ENCODE measurements at regions not wholly inside any gene's neighbourhood (a gene's known extent, or its start where the extent isn't known, plus 50 kb on each side); places are given as distances from the start of the nearest gene placed in this dataset.
"Not testable (repeated sequence)": the region's sequence is repeated elsewhere in the genome, so short reads cannot be mapped to it uniquely, and the experiment has no call there.

- Histone ChIP-seq H3K4me3 (ENCODE audit: low read length) (no peak overlapping the region), H3K4me1 (ENCODE audit: insufficient read depth, low read length) (peaks cover 9% of the 10 kb centered on the region), H3K9me3 (ENCODE audit: low read length) (no peaks in the 10 kb centered on the region), H3K27me3 (ENCODE audit: insufficient read depth, low read length) (no peaks in the 10 kb centered on the region), H3K36me3 (ENCODE audit: insufficient read depth, low read length) (no peaks in the 10 kb centered on the region), H2AFZ (ENCODE audit: low read depth, low read length) (no peak overlapping the region)
These were observed 480.9 kb upstream of the PAPPA start for GRCh38 chr9:115672477-115673316.

- Histone ChIP-seq H3K27me3 (ENCODE audit: insufficient read depth, low read length) (no peaks in the 10 kb centered on the region), H3K9me3 (ENCODE audit: low read length) (no peaks in the 10 kb centered on the region), H3K4me1 (ENCODE audit: insufficient read depth, low read length) (peaks cover 9% of the 10 kb centered on the region), H3K4me3 (ENCODE audit: low read length) (no peak overlapping the region), H3K36me3 (ENCODE audit: insufficient read depth, low read length) (no peaks in the 10 kb centered on the region), H2AFZ (ENCODE audit: low read depth, low read length) (no peak overlapping the region)
These were observed 480.0 kb upstream of the PAPPA start for GRCh38 chr9:115673599-115673998.

- H2AFZ ChIP-seq (ENCODE audit: low read depth, low read length), result no peak overlapping the region
- H3K4me3 ChIP-seq (ENCODE audit: low read length), result no peak overlapping the region
- no peaks in the 10 kb centered on the region for H3K9me3 ChIP-seq (ENCODE audit: low read length)
- H3K27me3 ChIP-seq (ENCODE audit: insufficient read depth, low read length), result no peaks in the 10 kb centered on the region
- peaks cover 9% of the 10 kb centered on the region for H3K4me1 ChIP-seq (ENCODE audit: insufficient read depth, low read length)
- H3K36me3 ChIP-seq (ENCODE audit: insufficient read depth, low read length), result no peaks in the 10 kb centered on the region
These were observed 479.5 kb upstream of the PAPPA start for GRCh38 chr9:115674091-115674490.

GRCh38 chr9:115675834-115676233 is 477.8 kb upstream of the PAPPA start:
- no peaks in the 10 kb centered on the region for H3K36me3 ChIP-seq (ENCODE audit: insufficient read depth, low read length)
- H3K9me3 ChIP-seq (ENCODE audit: low read length), result no peaks in the 10 kb centered on the region
- no peak overlapping the region for H3K4me3 ChIP-seq (ENCODE audit: low read length)
- H2AFZ ChIP-seq (ENCODE audit: low read depth, low read length), result no peak overlapping the region
- peaks cover 9% of the 10 kb centered on the region for H3K4me1 ChIP-seq (ENCODE audit: insufficient read depth, low read length)
- H3K27me3 ChIP-seq (ENCODE audit: insufficient read depth, low read length), result no peaks in the 10 kb centered on the region

GRCh38 chr9:115680231-115680630 is 473.4 kb upstream of the PAPPA start:
- H3K36me3 ChIP-seq (ENCODE audit: insufficient read depth, low read length), result no peaks in the 10 kb centered on the region
- no peaks in the 10 kb centered on the region for H3K9me3 ChIP-seq (ENCODE audit: low read length)
- H2AFZ ChIP-seq (ENCODE audit: low read depth, low read length), result no peak overlapping the region
- H3K4me1 ChIP-seq (ENCODE audit: insufficient read depth, low read length), result no peaks in the 10 kb centered on the region
- no peak overlapping the region for H3K4me3 ChIP-seq (ENCODE audit: low read length)
- no peaks in the 10 kb centered on the region for H3K27me3 ChIP-seq (ENCODE audit: insufficient read depth, low read length)

- Histone ChIP-seq H2AFZ (ENCODE audit: low read depth, low read length) (no peak overlapping the region), H3K4me1 (ENCODE audit: insufficient read depth, low read length) (no peaks in the 10 kb centered on the region), H3K4me3 (ENCODE audit: low read length) (no peak overlapping the region), H3K36me3 (ENCODE audit: insufficient read depth, low read length) (no peaks in the 10 kb centered on the region), H3K9me3 (ENCODE audit: low read length) (no peaks in the 10 kb centered on the region), H3K27me3 (ENCODE audit: insufficient read depth, low read length) (no peaks in the 10 kb centered on the region)
These were observed 472.0 kb upstream of the PAPPA start for GRCh38 chr9:115681585-115681984.

- no peaks in the 10 kb centered on the region for H3K9me3 ChIP-seq (ENCODE audit: low read length)
- no peak overlapping the region for H3K4me3 ChIP-seq (ENCODE audit: low read length)
- H3K36me3 ChIP-seq (ENCODE audit: insufficient read depth, low read length), result no peaks in the 10 kb centered on the region
- H3K27me3 ChIP-seq (ENCODE audit: insufficient read depth, low read length), result no peaks in the 10 kb centered on the region
- no peak overlapping the region for H2AFZ ChIP-seq (ENCODE audit: low read depth, low read length)
- H3K4me1 ChIP-seq (ENCODE audit: insufficient read depth, low read length), result no peaks in the 10 kb centered on the region
These were observed 467.5 kb upstream of the PAPPA start for GRCh38 chr9:115686069-115686468.

- no peak overlapping the region for H3K4me3 ChIP-seq (ENCODE audit: low read length)
- H3K27me3 ChIP-seq (ENCODE audit: insufficient read depth, low read length), result no peaks in the 10 kb centered on the region
- H3K9me3 ChIP-seq (ENCODE audit: low read length), result no peaks in the 10 kb centered on the region
- no peak overlapping the region for H2AFZ ChIP-seq (ENCODE audit: low read depth, low read length)
- no peaks in the 10 kb centered on the region for H3K4me1 ChIP-seq (ENCODE audit: insufficient read depth, low read length)
- no peaks in the 10 kb centered on the region for H3K36me3 ChIP-seq (ENCODE audit: insufficient read depth, low read length)
These were observed 466.2 kb upstream of the PAPPA start for GRCh38 chr9:115687356-115687755.

- no peaks in the 10 kb centered on the region for H3K36me3 ChIP-seq (ENCODE audit: insufficient read depth, low read length)
- no peaks in the 10 kb centered on the region for H3K4me1 ChIP-seq (ENCODE audit: insufficient read depth, low read length)
- no peaks in the 10 kb centered on the region for H3K27me3 ChIP-seq (ENCODE audit: insufficient read depth, low read length)
- H3K9me3 ChIP-seq (ENCODE audit: low read length), result no peaks in the 10 kb centered on the region
- H2AFZ ChIP-seq (ENCODE audit: low read depth, low read length), result no peak overlapping the region
- H3K4me3 ChIP-seq (ENCODE audit: low read length), result no peak overlapping the region
These were observed 464.3 kb upstream of the PAPPA start for GRCh38 chr9:115689331-115689730.

- H2AFZ ChIP-seq (ENCODE audit: low read depth, low read length), result no peak overlapping the region
- no peaks in the 10 kb centered on the region for H3K36me3 ChIP-seq (ENCODE audit: insufficient read depth, low read length)
- H3K27me3 ChIP-seq (ENCODE audit: insufficient read depth, low read length), result no peaks in the 10 kb centered on the region
- no peaks in the 10 kb centered on the region for H3K9me3 ChIP-seq (ENCODE audit: low read length)
- H3K4me3 ChIP-seq (ENCODE audit: low read length), result no peak overlapping the region
- H3K4me1 ChIP-seq (ENCODE audit: insufficient read depth, low read length), result no peaks in the 10 kb centered on the region
These were observed 462.6 kb upstream of the PAPPA start for GRCh38 chr9:115690786-115691496.

- Histone ChIP-seq H3K36me3 (ENCODE audit: insufficient read depth, low read length) (no peaks in the 10 kb centered on the region), H3K27me3 (ENCODE audit: insufficient read depth, low read length) (no peaks in the 10 kb centered on the region), H3K4me1 (ENCODE audit: insufficient read depth, low read length) (no peaks in the 10 kb centered on the region), H2AFZ (ENCODE audit: low read depth, low read length) (no peak overlapping the region), H3K4me3 (ENCODE audit: low read length) (no peak overlapping the region), H3K9me3 (ENCODE audit: low read length) (no peaks in the 10 kb centered on the region)
These were observed 461.9 kb upstream of the PAPPA start for GRCh38 chr9:115691693-115692092.

- not testable (repeated sequence) for H3K27me3 ChIP-seq (ENCODE audit: insufficient read depth, low read length); H3K36me3 ChIP-seq (ENCODE audit: insufficient read depth, low read length); H3K4me3 ChIP-seq (ENCODE audit: low read length); H2AFZ ChIP-seq (ENCODE audit: low read depth, low read length); H3K9me3 ChIP-seq (ENCODE audit: low read length); H3K4me1 ChIP-seq (ENCODE audit: insufficient read depth, low read length)
These were observed 460.7 kb upstream of the PAPPA start for GRCh38 chr9:115692868-115693267.

GRCh38 chr9:115694014-115694413 is 459.6 kb upstream of the PAPPA start:
- Histone ChIP-seq H3K27me3 (ENCODE audit: insufficient read depth, low read length) (no peaks in the 10 kb centered on the region), H3K9me3 (ENCODE audit: low read length) (no peaks in the 10 kb centered on the region), H3K36me3 (ENCODE audit: insufficient read depth, low read length) (no peaks in the 10 kb centered on the region), H2AFZ (ENCODE audit: low read depth, low read length) (no peak overlapping the region), H3K4me3 (ENCODE audit: low read length) (no peak overlapping the region), H3K4me1 (ENCODE audit: insufficient read depth, low read length) (no peaks in the 10 kb centered on the region)

Data from neuron (in vitro differentiated cells).